ENCODE measurements at regions not wholly inside any gene's neighbourhood (a gene's known extent, or its start where the extent isn't known, plus 50 kb on each side); places are given as distances from the start of the nearest gene placed in this dataset.
"Not testable (repeated sequence)": the region's sequence is repeated elsewhere in the genome, so short reads cannot be mapped to it uniquely, and the experiment has no call there.

DNA sequence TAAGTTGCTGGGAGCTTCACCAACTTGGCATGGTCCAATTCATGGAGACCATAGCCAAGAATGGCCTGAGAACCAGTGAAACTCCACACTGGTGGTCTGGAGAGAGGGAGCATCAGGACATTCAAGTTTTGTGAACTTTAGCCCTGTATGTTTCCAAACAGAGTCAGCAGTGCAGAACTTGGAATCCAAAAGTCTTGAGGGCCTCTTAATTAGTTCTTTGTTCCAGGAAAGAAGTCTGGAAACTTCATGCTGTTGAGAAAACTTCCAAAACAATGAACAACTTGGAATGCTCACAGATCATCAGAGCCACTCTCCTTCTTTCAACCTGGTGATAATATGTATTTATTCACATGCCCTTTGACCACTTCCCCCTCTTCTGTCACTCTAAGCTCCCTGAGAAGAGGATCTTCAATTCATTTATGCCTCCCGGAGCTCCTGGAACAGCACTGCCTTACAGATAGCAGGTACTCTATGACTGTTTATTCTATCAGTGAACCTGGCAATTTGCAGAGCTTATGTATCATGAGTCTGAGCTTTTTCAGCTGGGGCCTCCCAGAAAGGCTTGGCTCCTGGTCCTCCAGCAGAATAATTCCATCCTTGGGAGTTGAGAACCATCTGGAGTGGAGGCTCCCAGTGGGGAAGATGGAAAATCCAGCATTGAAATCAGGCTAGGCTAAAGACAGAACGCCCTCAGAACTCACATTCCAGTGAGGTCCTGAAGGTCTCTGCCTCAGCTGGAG, 191.4 kb downstream of the KTN1 start:
- H3K9ac ChIP-seq (ENCODE audit: low read depth, low read length): no peak overlapping the region
- no peak overlapping the region for H3K4me3 ChIP-seq (ENCODE audit: low read depth, low read length)

GRCh38 chr14:55772486-55772885, 192.5 kb downstream of the KTN1 start:
- no peaks in the 10 kb centered on the region for H3K36me3 ChIP-seq (ENCODE audit: control insufficient read depth, insufficient read depth, low read length)
- no peak overlapping the region for H3K9ac ChIP-seq (ENCODE audit: low read depth, low read length)
- no peaks in the 10 kb centered on the region for H3K27me3 ChIP-seq (ENCODE audit: control insufficient read depth, insufficient read depth, low read length)

More for the DNA sequence above, 191.4 kb downstream of the KTN1 start:
- Histone ChIP-seq H3K27me3 (ENCODE audit: control insufficient read depth, insufficient read depth, low read length) (no peaks in the 10 kb centered on the region), H3K9me3 (ENCODE audit: control insufficient read depth, insufficient read depth, low read length) (no peaks in the 10 kb centered on the region), H3K4me1 (ENCODE audit: control insufficient read depth, insufficient read depth, low read length) (no peaks in the 10 kb centered on the region), H3K36me3 (ENCODE audit: control insufficient read depth, insufficient read depth, low read length) (no peaks in the 10 kb centered on the region)

DNA sequence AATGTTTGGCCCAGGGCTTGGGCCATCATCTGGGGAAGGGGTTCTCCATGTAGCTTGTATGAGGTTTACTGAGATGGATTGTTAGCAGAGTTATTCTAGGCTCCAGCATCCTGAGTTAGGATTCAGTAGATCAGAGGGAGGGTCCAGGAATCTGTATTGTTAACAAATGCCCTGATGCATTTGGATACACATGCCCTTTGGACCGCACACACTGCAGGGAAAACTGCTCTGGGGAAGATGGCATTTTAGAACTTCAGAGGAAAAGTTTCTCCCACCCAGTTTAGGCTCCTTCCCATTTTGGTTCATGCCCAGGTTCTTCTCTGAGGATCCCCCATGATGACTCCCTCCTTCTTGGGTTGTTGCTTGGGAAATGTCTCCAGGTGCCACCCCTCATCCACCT, 193.3 kb downstream of the KTN1 start:
- Histone ChIP-seq H3K9ac (ENCODE audit: low read depth, low read length) (no peak overlapping the region), H3K4me1 (ENCODE audit: control insufficient read depth, insufficient read depth, low read length) (no peaks in the 10 kb centered on the region), H3K9me3 (ENCODE audit: control insufficient read depth, insufficient read depth, low read length) (no peaks in the 10 kb centered on the region), H3K36me3 (ENCODE audit: control insufficient read depth, insufficient read depth, low read length) (no peaks in the 10 kb centered on the region), H3K4me3 (ENCODE audit: low read depth, low read length) (no peak overlapping the region), H3K27me3 (ENCODE audit: control insufficient read depth, insufficient read depth, low read length) (no peaks in the 10 kb centered on the region)

More at GRCh38 chr14:55772486-55772885, 192.5 kb downstream of the KTN1 start:
- H3K9me3 ChIP-seq (ENCODE audit: control insufficient read depth, insufficient read depth, low read length): no peaks in the 10 kb centered on the region
- H3K4me1 ChIP-seq (ENCODE audit: control insufficient read depth, insufficient read depth, low read length): no peaks in the 10 kb centered on the region
- H3K4me3 ChIP-seq (ENCODE audit: low read depth, low read length): no peak overlapping the region

GRCh38 chr14:55773984-55774545, 194.1 kb downstream of the KTN1 start:
- Histone ChIP-seq H3K9ac (ENCODE audit: low read depth, low read length) (no peak overlapping the region), H3K36me3 (ENCODE audit: control insufficient read depth, insufficient read depth, low read length) (no peaks in the 10 kb centered on the region), H3K27me3 (ENCODE audit: control insufficient read depth, insufficient read depth, low read length) (no peaks in the 10 kb centered on the region), H3K4me1 (ENCODE audit: control insufficient read depth, insufficient read depth, low read length) (no peaks in the 10 kb centered on the region), H3K9me3 (ENCODE audit: control insufficient read depth, insufficient read depth, low read length) (no peaks in the 10 kb centered on the region), H3K4me3 (ENCODE audit: low read depth, low read length) (no peak overlapping the region)

- no peak overlapping the region for H3K4me3 ChIP-seq (ENCODE audit: low read depth, low read length)
- H3K27me3 ChIP-seq (ENCODE audit: control insufficient read depth, insufficient read depth, low read length): no peaks in the 10 kb centered on the region
- H3K9ac ChIP-seq (ENCODE audit: low read depth, low read length): no peak overlapping the region
- H3K36me3 ChIP-seq (ENCODE audit: control insufficient read depth, insufficient read depth, low read length): no peaks in the 10 kb centered on the region
- no peaks in the 10 kb centered on the region for H3K4me1 ChIP-seq (ENCODE audit: control insufficient read depth, insufficient read depth, low read length)
- no peaks in the 10 kb centered on the region for H3K9me3 ChIP-seq (ENCODE audit: control insufficient read depth, insufficient read depth, low read length)
These were observed 197.9 kb downstream of the KTN1 start for GRCh38 chr14:55777877-55778276.

DNA sequence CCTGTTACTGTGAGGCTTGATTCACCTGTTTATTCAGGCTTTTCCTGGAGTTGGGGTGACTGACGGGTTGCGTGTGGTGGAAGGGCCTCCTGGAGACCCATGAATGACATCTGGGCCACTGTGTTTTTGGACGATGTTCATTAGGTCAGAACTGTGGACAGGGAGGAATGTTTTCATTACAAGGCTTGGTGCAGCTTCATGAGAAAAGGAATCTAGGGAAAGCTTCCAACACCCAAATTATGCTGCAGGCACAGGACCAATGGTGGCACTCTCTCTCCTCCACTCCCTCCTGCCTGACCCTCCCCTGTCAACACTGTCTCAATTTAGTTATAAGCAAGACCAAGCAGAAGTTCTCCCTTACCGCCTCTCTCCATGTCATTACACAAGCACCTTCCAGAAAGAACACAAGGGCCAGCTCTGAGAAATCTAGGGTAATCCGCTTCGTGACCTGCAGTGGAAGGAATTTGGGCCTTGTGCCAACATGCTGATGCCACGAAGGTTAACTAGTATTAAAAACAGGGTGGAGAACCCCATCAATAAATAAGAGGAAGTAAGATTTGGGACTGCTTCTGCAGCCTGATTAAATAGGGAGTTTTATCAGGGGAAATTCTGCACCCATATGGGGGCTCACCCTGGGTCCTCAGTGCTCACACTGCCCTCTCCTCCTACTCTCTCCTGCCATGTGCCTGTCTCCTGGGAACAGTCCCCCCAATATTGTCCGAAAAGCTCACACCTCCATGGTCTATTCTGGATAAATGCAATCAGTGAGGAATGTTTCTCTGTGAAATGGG, 200.3 kb downstream of the KTN1 start:
- Histone ChIP-seq H3K36me3 (ENCODE audit: control insufficient read depth, insufficient read depth, low read length) (no peaks in the 10 kb centered on the region), H3K9ac (ENCODE audit: low read depth, low read length) (no peak overlapping the region), H3K27me3 (ENCODE audit: control insufficient read depth, insufficient read depth, low read length) (no peaks in the 10 kb centered on the region), H3K9me3 (ENCODE audit: control insufficient read depth, insufficient read depth, low read length) (no peaks in the 10 kb centered on the region), H3K4me3 (ENCODE audit: low read depth, low read length) (no peak overlapping the region), H3K4me1 (ENCODE audit: control insufficient read depth, insufficient read depth, low read length) (no peaks in the 10 kb centered on the region)

DNA sequence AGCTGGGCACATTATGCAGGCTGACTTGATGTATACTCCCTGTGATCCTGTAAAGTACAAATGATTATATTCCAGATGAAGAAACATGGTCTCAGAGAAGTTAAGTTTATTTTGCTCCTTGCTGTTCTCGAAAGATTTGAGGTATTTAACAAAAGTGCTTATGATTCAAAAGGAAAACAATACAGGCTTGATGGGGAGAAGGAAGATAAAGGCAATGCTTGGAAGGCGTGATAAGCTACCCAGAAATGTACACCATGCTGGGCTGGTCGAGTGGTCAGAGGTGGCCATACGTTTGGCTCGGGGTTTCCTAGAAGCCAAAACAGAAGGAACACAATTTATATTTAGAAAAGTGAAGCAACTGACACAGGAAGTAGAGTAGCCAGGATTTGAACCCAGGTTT, 201.0 kb downstream of the KTN1 start:
- Histone ChIP-seq H3K9me3 (ENCODE audit: control insufficient read depth, insufficient read depth, low read length) (no peaks in the 10 kb centered on the region), H3K36me3 (ENCODE audit: control insufficient read depth, insufficient read depth, low read length) (no peaks in the 10 kb centered on the region), H3K4me1 (ENCODE audit: control insufficient read depth, insufficient read depth, low read length) (no peaks in the 10 kb centered on the region), H3K9ac (ENCODE audit: low read depth, low read length) (no peak overlapping the region), H3K4me3 (ENCODE audit: low read depth, low read length) (no peak overlapping the region), H3K27me3 (ENCODE audit: control insufficient read depth, insufficient read depth, low read length) (no peaks in the 10 kb centered on the region)

- Histone ChIP-seq H3K4me1 (ENCODE audit: control insufficient read depth, insufficient read depth, low read length) (no peaks in the 10 kb centered on the region), H3K36me3 (ENCODE audit: control insufficient read depth, insufficient read depth, low read length) (no peaks in the 10 kb centered on the region)
These were observed 202.2 kb downstream of the KTN1 start for GRCh38 chr14:55782166-55782565.

GRCh38 chr14:55789406-55789805, 209.4 kb downstream of the KTN1 start:
- Histone ChIP-seq H3K4me3 (ENCODE audit: low read depth, low read length) (no peak overlapping the region), H3K36me3 (ENCODE audit: control insufficient read depth, insufficient read depth, low read length) (no peaks in the 10 kb centered on the region), H3K9ac (ENCODE audit: low read depth, low read length) (no peak overlapping the region), H3K4me1 (ENCODE audit: control insufficient read depth, insufficient read depth, low read length) (no peaks in the 10 kb centered on the region), H3K27me3 (ENCODE audit: control insufficient read depth, insufficient read depth, low read length) (no peaks in the 10 kb centered on the region), H3K9me3 (ENCODE audit: control insufficient read depth, insufficient read depth, low read length) (no peaks in the 10 kb centered on the region)

More at GRCh38 chr14:55782166-55782565, 202.2 kb downstream of the KTN1 start:
- no peaks in the 10 kb centered on the region for H3K27me3 ChIP-seq (ENCODE audit: control insufficient read depth, insufficient read depth, low read length)
- no peaks in the 10 kb centered on the region for H3K9me3 ChIP-seq (ENCODE audit: control insufficient read depth, insufficient read depth, low read length)
- no peak overlapping the region for H3K9ac ChIP-seq (ENCODE audit: low read depth, low read length)
- no peak overlapping the region for H3K4me3 ChIP-seq (ENCODE audit: low read depth, low read length)

DNA sequence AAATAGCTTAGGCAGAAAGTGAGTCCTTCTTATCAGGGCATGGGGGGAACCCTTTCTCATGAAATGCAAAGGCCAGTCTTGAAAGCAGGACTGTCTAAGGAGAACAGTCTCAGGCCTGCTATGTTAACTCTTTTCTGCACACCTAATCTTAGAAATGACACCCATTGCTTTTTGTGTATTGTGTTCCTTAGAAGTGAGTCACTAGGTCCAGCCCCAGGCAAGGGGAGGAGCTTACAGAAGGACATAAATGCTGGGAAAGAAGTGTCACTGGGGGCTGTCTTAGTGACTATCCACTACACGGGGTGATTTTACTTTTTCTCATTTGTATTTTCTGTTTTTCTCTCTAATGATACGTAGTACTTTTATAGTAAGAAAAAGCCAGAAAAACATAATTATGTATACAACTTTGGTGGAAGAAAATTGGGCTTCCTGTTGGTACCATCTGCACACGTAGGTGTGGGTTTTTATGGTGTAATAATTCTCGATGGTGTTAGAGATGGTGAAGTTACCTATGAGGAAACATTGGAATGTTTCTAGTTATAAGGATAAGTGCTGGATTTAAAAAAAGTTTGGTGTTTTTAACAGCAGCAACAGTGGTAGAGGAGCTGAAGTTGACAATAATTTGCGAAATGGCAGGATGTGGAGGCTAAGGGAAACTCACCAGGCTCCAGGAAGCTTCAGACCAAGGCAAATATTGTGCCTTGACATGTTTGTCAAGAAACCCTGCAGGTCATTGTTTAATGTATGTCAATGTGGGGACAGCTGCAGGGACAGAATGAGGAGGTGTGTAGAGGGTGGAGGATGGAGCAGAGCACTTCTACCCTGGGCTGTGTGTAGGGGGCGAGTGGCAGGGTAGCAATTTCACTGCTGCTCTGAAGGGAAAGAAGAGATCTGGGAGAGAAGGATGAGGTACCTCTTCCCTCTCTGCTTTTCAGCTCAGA, 214.9 kb downstream of the KTN1 start:
- Histone ChIP-seq H3K9ac (ENCODE audit: low read depth, low read length) (no peak overlapping the region), H3K27me3 (ENCODE audit: control insufficient read depth, insufficient read depth, low read length) (no peaks in the 10 kb centered on the region), H3K36me3 (ENCODE audit: control insufficient read depth, insufficient read depth, low read length) (no peaks in the 10 kb centered on the region), H3K9me3 (ENCODE audit: control insufficient read depth, insufficient read depth, low read length) (no peaks in the 10 kb centered on the region), H3K4me3 (ENCODE audit: low read depth, low read length) (no peak overlapping the region), H3K4me1 (ENCODE audit: control insufficient read depth, insufficient read depth, low read length) (peaks cover 32% of the 10 kb centered on the region)

DNA sequence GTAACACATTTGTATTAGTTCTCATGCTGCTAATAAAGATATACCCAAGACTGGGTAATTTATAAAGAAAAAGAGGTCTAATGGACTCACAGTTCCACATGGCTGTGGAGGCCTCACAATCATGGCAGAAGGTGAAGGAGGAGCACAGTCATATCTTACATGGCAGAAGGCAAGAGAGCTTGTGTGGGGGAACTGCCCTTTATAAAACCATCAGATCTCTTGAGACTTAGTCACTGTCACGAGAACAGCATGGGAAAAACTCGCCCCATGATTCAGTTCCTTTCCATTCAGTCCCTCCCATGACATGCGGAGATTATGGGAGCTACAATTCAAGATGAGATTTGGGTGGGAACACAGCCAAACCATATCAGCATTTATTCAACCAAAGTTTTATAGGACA, 216.5 kb downstream of the KTN1 start:
- H3K4me3 ChIP-seq (ENCODE audit: low read depth, low read length); H3K9ac ChIP-seq (ENCODE audit: low read depth, low read length); H3K9me3 ChIP-seq (ENCODE audit: control insufficient read depth, insufficient read depth, low read length); H3K36me3 ChIP-seq (ENCODE audit: control insufficient read depth, insufficient read depth, low read length); H3K27me3 ChIP-seq (ENCODE audit: control insufficient read depth, insufficient read depth, low read length): not testable (repeated sequence)
- peaks cover 38% of the 10 kb centered on the region for H3K4me1 ChIP-seq (ENCODE audit: control insufficient read depth, insufficient read depth, low read length)

All from iPS-15b (cell line).